8988T (cell line): ENCODE measurements at regions not wholly inside any gene's neighbourhood (a gene's known extent, or its start where the extent isn't known, plus 50 kb on each side); places are given as distances from the start of the nearest gene placed in this dataset.

Experiments used
- DNase-seq: peaks from one replicate; pipeline ENCODE4 v3.0.0; 2011

- DNase-seq, result no peak
These were observed 50.1 kb upstream of the TSPAN2 start for GRCh38 chr1:115139381-115139780.
